PFSK-1 (cell line): ENCODE measurements at regions not wholly inside any gene's neighbourhood (a gene's known extent, or its start where the extent isn't known, plus 50 kb on each side); places are given as distances from the start of the nearest gene placed in this dataset.

Experiments used
- FOXP2 ChIP-seq: optimal IDR thresholded peaks from 2 replicates; pipeline ENCODE3; 2011; ENCODE audit warnings: borderline replicate concordance, control low read depth, inconsistent platforms; ENCODE audit not compliant: insufficient read depth; ENCODE audit errors: extremely low read length, extremely low read depth
- POLR2AphosphoS5 ChIP-seq: IDR thresholded peaks from 2 replicates; pipeline ENCODE4 v1.6.1; 2012; ENCODE audit warnings: low read depth, mild to moderate bottlenecking, control low read depth, low read length, moderate library complexity
- REST ChIP-seq, 2 experiments: IDR thresholded peaks; 2 replicates each; pipeline versions ENCODE4 v1.6.1 to v1.8.0; 2011 to 2012; ENCODE audit warnings: low read depth in 2 of 2, low read length in 2 of 2, control low read depth in 1 of 2, inconsistent platforms in 1 of 2, mild to moderate bottlenecking in 1 of 2, moderate library complexity in 1 of 2; ENCODE audit not compliant: insufficient read depth in 1 of 2
- SIN3A ChIP-seq: IDR thresholded peaks from 2 replicates; pipeline ENCODE4 v1.6.1; 2012; ENCODE audit warnings: mild to moderate bottlenecking, low read length, moderate library complexity, borderline replicate concordance; ENCODE audit not compliant: insufficient read depth
- TAF1 ChIP-seq: IDR thresholded peaks from 2 replicates; pipeline ENCODE4 v1.6.1; 2012; ENCODE audit warnings: low read length, control low read depth, borderline replicate concordance; ENCODE audit not compliant: insufficient read depth

DNA sequence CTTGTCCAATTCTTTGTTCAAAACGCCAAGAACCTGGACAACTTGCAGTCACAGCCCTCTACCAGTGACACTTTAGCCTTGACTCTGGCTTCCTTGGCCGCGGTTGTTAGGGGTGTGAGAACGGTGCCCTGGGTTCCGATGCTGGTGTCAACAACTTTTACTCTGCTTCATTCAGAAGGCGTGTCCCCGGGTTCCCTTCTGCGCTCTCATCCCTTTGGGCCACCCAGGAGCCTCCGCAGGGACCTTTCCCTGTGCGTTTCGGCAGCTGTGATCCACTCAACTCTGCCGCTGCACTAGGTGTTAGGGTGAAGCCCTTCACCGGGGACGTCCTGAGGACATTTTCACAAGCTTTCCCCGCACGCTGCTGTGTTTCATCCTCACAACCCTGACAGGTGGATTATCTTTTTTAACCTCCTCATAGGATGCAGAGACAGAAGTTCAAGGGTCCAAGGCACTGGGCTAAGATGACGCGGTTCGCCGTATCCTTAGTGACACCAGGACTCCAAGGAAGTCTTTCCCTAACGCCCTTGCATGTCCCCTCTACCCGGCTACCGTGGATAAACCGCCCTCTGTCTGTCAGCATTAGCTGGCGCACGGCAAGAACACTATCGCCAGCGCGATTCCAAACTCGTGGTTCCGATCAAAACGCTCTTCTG lies 133.5 kb upstream of the SHH start:
- no peak for TF ChIP-seq TAF1
- TF ChIP-seq REST (IDR thresholded peaks at IDR 0.05; ENCODE audit: insufficient read depth in 1 of 2, low read depth in 2 of 2, low read length in 2 of 2): no peak
- no peak for TF ChIP-seq SIN3A
- no peak for TF ChIP-seq FOXP2
- TF ChIP-seq POLR2AphosphoS5: no peak

DNA sequence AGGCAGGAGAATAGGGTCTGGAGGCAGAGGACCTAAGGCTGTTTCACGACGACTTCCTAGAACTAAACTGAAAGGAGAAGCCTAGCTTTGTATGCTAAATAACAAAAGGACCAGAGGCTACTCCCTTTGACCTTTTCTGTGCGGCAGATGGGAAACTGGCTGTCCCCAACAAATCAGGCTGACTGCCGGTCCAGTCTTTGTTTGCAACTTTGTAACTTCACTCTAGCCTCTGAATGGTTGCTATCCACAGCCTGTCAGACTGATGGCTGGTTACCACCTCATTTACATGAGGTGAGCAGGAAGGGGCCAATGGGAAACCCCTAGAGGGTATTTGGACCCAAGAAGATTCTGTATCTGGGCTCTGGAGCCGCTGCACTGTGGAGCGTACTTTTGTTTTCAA lies 132.6 kb upstream of the SHH start:
- TF ChIP-seq REST (IDR thresholded peaks at IDR 0.05; ENCODE audit: insufficient read depth in 1 of 2, low read depth in 2 of 2, low read length in 2 of 2) (no peak), POLR2AphosphoS5 (no peak), FOXP2 (no peak), SIN3A (no peak), TAF1 (no peak)

GRCh38 chr7:155943251-155943899 lies 131.1 kb upstream of the SHH start:
- TF ChIP-seq REST (IDR thresholded peaks at IDR 0.05; ENCODE audit: insufficient read depth in 1 of 2, low read depth in 2 of 2, low read length in 2 of 2) (no peak), SIN3A (no peak), TAF1 (no peak), POLR2AphosphoS5 (no peak), FOXP2 (no peak)

- no peak for TF ChIP-seq TAF1
- no peak for TF ChIP-seq REST (IDR thresholded peaks at IDR 0.05; ENCODE audit: insufficient read depth in 1 of 2, low read depth in 2 of 2, low read length in 2 of 2)
- no peak for TF ChIP-seq POLR2AphosphoS5
- TF ChIP-seq SIN3A: no peak
- no peak for TF ChIP-seq FOXP2
These were observed 130.1 kb upstream of the SHH start for GRCh38 chr7:155942226-155942950.
